MCF 10A (cell line): ENCODE measurements at regions not wholly inside any gene's neighbourhood (a gene's known extent, or its start where the extent isn't known, plus 50 kb on each side); places are given as distances from the start of the nearest gene placed in this dataset.

Experiments used
- BruUV-seq: library from RNA; stranded (reverse); fragments of 400-500 nt; replicated peaks from 2 replicates; lab custom pipeline; 2021; lab: Mats Ljungman, UMichigan
- CTCF ChIA-PET: fragments of 300-600 bp; sonication (Branson Sonifier 250); formaldehyde crosslinking; extraction: SDS; loops from one replicate; lab custom pipeline; 2021; ENCODE audit warnings: antibody characterized with exemption, inconsistent platforms; lab: Yijun Ruan, JAX
- POLR2A ChIA-PET: fragments of 300-600, 350-650 bp; sonication (Branson Sonifier 250); formaldehyde crosslinking; extraction: SDS; loops from one replicate; lab custom pipeline; 2020; ENCODE audit warnings: antibody characterized with exemption, inconsistent platforms; lab: Yijun Ruan, JAX
- DNase-seq: peaks from one replicate; pipeline ENCODE4 v3.0.0-alpha.2; 2018; ENCODE audit not compliant: unreplicated experiment
- H3K27ac Mint-ChIP-seq: one replicate; pipeline ENCODE4 v1.8.0; 2022; ENCODE audit warnings: mild to moderate bottlenecking, low read depth, mixed read lengths; ENCODE audit not compliant: unreplicated experiment
- H3K27me3 Mint-ChIP-seq: one replicate; pipeline ENCODE4 v1.8.0; 2022; ENCODE audit warnings: mixed read lengths; ENCODE audit not compliant: insufficient read depth, unreplicated experiment
- H3K36me3 Mint-ChIP-seq: one replicate; pipeline ENCODE4 v1.8.0; 2022; ENCODE audit warnings: mild to moderate bottlenecking, moderate library complexity, mixed read lengths; ENCODE audit not compliant: insufficient read depth, unreplicated experiment
- H3K4me1 Mint-ChIP-seq: one replicate; pipeline ENCODE4 v1.8.0; 2022; ENCODE audit warnings: mixed read lengths; ENCODE audit not compliant: insufficient read depth, unreplicated experiment
- H3K4me3 Mint-ChIP-seq: one replicate; pipeline ENCODE4 v1.8.0; 2022; ENCODE audit warnings: mild to moderate bottlenecking, moderate library complexity, mixed read lengths; ENCODE audit not compliant: unreplicated experiment
- H3K9me3 Mint-ChIP-seq: one replicate; pipeline ENCODE4 v1.8.0; 2022; ENCODE audit warnings: mixed read lengths; ENCODE audit not compliant: unreplicated experiment
- intact Hi-C: fragments of 100-400 bp; cut with micrococcal nuclease; formaldehyde crosslinking; loops from 2 replicates; pipeline ENCODE4 v1.14.1; 2022
- TF ChIP-seq, protein P1 (sequence below): fragments of 200-600 bp; IDR thresholded peaks from one replicate; pipeline ENCODE4 v1.8.0; 2022; ENCODE audit warnings: antibody characterized with exemption, mild to moderate bottlenecking; ENCODE audit not compliant: unreplicated experiment

DNA sequence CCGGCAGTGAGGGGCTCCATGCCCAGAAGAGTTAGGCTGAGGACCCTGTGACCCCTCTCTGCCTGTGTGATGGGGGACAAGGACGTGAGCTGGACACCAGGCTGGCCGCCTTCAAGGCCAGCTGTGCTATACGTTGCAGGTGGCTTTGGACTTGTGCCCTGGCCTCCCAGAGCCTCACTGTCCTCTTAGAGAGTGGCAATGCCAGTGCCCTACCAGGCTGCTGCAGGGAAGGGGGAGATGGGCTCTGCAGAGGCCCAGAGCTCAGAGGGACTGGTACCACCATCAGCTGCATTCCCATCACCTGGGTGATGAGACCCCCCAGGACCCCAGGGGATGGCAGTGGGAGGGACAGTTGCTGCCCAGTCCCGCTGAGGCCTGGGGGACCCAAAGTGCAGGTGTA is 90.4 kb upstream of the SHISAL1 start:
- Mint-ChIP-seq H3K4me3 (no peak overlapping the region), H3K9me3 (no peaks in the 10 kb centered on the region), H3K4me1 (no peaks in the 10 kb centered on the region), H3K27me3 (peaks cover 22% of the 10 kb centered on the region), H3K36me3 (no peaks in the 10 kb centered on the region), H3K27ac (no peak overlapping the region)
- no TSS peak for BruUV-seq
- TF ChIP-seq, protein P1, sequence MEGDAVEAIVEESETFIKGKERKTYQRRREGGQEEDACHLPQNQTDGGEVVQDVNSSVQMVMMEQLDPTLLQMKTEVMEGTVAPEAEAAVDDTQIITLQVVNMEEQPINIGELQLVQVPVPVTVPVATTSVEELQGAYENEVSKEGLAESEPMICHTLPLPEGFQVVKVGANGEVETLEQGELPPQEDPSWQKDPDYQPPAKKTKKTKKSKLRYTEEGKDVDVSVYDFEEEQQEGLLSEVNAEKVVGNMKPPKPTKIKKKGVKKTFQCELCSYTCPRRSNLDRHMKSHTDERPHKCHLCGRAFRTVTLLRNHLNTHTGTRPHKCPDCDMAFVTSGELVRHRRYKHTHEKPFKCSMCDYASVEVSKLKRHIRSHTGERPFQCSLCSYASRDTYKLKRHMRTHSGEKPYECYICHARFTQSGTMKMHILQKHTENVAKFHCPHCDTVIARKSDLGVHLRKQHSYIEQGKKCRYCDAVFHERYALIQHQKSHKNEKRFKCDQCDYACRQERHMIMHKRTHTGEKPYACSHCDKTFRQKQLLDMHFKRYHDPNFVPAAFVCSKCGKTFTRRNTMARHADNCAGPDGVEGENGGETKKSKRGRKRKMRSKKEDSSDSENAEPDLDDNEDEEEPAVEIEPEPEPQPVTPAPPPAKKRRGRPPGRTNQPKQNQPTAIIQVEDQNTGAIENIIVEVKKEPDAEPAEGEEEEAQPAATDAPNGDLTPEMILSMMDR: no peak
- intact Hi-C loops: no loop called here
- POLR2A ChIA-PET: no interaction called here
- DNase-seq: no peak
- CTCF ChIA-PET: no interaction called here

DNA sequence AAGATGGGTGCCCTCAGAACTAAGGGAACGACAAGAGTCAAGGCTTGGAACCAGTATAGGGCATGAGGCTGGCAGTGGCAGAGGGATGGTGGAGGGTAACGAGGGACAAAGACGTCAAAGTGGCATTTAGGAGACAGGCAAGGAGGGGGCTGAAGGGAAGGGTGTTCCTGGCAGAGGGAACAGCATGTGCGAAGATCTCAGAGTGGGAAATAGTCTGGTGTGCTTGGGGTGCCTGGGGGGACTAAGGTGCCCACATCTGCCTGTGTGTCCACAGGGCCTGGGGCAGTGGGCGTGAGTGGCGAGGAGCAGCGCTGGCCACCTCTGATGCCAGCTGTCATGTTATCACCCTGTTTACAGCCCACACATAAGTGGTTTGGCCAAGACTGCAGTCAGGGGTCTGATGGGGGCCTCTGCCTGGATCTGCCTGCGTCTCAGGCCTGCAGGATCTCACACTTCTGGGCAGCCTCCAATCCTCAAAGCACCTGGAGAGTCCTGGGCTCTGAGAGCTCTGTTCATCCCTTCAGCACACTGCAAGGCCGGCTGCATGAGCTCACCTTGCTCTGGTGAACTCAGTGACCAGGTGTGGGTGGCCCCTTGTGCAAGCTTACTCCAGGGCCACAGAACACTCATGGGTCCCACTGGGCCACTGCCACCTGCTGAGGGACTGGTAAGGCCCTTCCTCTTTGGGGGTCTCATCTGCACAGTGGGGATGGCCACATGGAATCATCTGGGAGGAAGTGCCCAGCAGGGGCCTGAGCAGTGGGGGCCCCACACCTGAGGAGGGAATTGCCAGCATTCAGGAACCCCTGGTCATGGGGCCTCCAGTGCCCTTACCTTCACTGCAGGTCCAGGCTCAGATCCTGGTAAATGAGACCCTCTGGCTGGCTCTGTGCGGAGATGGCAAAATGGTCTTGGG is 89.7 kb upstream of the SHISAL1 start:
- Mint-ChIP-seq H3K27me3 (peaks cover 22% of the 10 kb centered on the region), H3K36me3 (no peaks in the 10 kb centered on the region), H3K4me3 (no peak overlapping the region), H3K4me1 (no peaks in the 10 kb centered on the region), H3K9me3 (no peaks in the 10 kb centered on the region), H3K27ac (no peak overlapping the region)
- DNase-seq: no peak
- intact Hi-C loops: no loop called here
- ChIA-PET POLR2A (no interaction called here), CTCF (no interaction called here)
- TF ChIP-seq, protein P1: no peak
- BruUV-seq: no TSS peak

DNA sequence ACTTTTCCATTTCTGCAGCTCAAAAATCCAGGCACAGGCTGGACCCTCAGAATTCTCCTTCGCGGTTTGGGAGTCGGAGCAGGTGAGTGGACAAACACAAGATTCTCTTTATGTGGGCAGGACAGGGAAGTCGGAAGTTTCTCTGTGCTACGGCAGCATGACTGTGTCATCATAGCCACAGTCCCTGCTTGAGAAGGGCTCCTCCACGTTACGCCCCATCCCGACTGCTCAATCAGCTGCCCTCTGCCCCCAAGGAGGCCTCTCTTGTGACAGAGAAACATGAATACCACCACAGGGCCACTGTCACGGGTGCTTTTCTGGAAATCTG is 89.0 kb upstream of the SHISAL1 start:
- Mint-ChIP-seq H3K9me3 (no peaks in the 10 kb centered on the region), H3K27me3 (peaks cover 22% of the 10 kb centered on the region), H3K4me1 (no peaks in the 10 kb centered on the region), H3K36me3 (no peaks in the 10 kb centered on the region), H3K27ac (no peak overlapping the region), H3K4me3 (no peak overlapping the region)
- BruUV-seq: no TSS peak
- intact Hi-C loops: no loop called here
- ChIA-PET CTCF (no interaction called here), POLR2A (interaction anchor here (0.7 kb wide), 1 partner anchor 78 kb away, joined by 3 read pairs; no protein-coding TSS in a partner anchor)
- TF ChIP-seq, protein P1: no peak
- no peak for DNase-seq

DNA sequence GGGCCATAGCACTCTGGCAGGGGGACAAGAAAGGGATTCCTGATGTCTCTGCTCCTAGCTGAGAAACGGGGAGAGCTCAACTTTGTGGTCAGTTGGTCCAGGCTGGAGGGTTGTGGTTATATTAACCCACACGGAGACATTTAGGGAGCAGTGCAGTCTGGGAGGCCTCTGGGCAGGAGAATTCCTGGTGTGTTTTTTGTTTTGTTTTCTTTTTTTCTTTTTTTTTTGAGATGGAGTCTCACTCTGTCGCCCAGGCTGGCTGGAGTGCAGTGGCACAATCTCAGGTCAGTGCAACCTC is 88.0 kb upstream of the SHISAL1 start:
- ChIA-PET POLR2A (no interaction called here), CTCF (no interaction called here)
- no peaks in the 10 kb centered on the region for H3K36me3 Mint-ChIP-seq
- no peak overlapping the region for H3K4me3 Mint-ChIP-seq
- no TSS peak for BruUV-seq
- H3K9me3 Mint-ChIP-seq: no peaks in the 10 kb centered on the region
- no peak overlapping the region for H3K27ac Mint-ChIP-seq
- peaks cover 27% of the 10 kb centered on the region for H3K27me3 Mint-ChIP-seq
- TF ChIP-seq, protein P1: no peak
- intact Hi-C loops: no loop called here
- H3K4me1 Mint-ChIP-seq: no peaks in the 10 kb centered on the region
- no peak for DNase-seq
